ENCODE measurements at regions not wholly inside any gene's neighbourhood (a gene's known extent, or its start where the extent isn't known, plus 50 kb on each side); places are given as distances from the start of the nearest gene placed in this dataset.

GRCh38 chr13:27374126-27374613, 50.2 kb upstream of the GTF3A start:
- ChIA-PET CTCF (ENCODE audit: low intra/inter-chr PET ratio, low total read pairs) (interaction anchor here (0.9 to 2.4 kb wide), 6 partner anchors 12 to 495 kb away, joined by 3 to 29 read pairs (median 5); no protein-coding TSS in a partner anchor), POLR2A (interaction anchor here (1.0 kb wide), 1 partner anchor 50 kb away, joined by 3 read pairs; the partner anchor contains the start of gene GTF3A)
- no TSS peak for BruUV-seq (replicated peaks)
- H3K36me3 ChIP-seq (replicated peaks in 1 of 2; ENCODE audit: control insufficient read depth in 1 of 2, insufficient read depth in 2 of 2, low read length in 2 of 2), result no peaks in the 10 kb centered on the region
- ATAC-seq (peak; percentile 28), FAIRE-seq (no peak), DNase-seq (ENCODE audit: low spot score) (no peak)
- no peak overlapping the region for H2AFZ ChIP-seq (ENCODE audit: low read length)
- H3K4me2 ChIP-seq (ENCODE audit: low read depth, low read length), result peak overlapping the region; percentile 57
- in situ Hi-C loops (cut with HindIII; ENCODE audit: extremely low pct_ligation_motif_present, low pct_unique_long_range_greater_than_20kb) (loop anchor here (10.0 kb wide), 1 partner anchor 341 kb away; no protein-coding TSS in a partner anchor), intact Hi-C loops (cut with micrococcal nuclease; ENCODE audit: unreplicated experiment) (loop anchor here (1.0 to 5.0 kb wide), 5 partner anchors 51 to 623 kb away; partner anchors contain the start of gene GTF3A)
- no peaks in the 10 kb centered on the region for H3K9me3 ChIP-seq (ENCODE audit: low read length)
- no peak for TF ChIP-seq GATA4 (IDR thresholded peaks at IDR 0.05; ENCODE audit: borderline replicate concordance, low read depth)
- no peak for TF ChIP-seq SPEN (CRISPR knock-in tag; IDR thresholded peaks at IDR 0.05; ENCODE audit: low read depth)
- TF ChIP-seq ZBTB3 (CRISPR knock-in tag; IDR thresholded peaks at IDR 0.05; ENCODE audit: borderline replicate concordance, low read depth), result no peak
- TF ChIP-seq, protein P1, sequence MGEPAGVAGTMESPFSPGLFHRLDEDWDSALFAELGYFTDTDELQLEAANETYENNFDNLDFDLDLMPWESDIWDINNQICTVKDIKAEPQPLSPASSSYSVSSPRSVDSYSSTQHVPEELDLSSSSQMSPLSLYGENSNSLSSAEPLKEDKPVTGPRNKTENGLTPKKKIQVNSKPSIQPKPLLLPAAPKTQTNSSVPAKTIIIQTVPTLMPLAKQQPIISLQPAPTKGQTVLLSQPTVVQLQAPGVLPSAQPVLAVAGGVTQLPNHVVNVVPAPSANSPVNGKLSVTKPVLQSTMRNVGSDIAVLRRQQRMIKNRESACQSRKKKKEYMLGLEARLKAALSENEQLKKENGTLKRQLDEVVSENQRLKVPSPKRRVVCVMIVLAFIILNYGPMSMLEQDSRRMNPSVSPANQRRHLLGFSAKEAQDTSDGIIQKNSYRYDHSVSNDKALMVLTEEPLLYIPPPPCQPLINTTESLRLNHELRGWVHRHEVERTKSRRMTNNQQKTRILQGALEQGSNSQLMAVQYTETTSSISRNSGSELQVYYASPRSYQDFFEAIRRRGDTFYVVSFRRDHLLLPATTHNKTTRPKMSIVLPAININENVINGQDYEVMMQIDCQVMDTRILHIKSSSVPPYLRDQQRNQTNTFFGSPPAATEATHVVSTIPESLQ (CRISPR knock-in tag; conservative IDR thresholded peaks at IDR 0.05), result no peak
- TF ChIP-seq ZBTB7B (CRISPR knock-in tag; IDR thresholded peaks at IDR 0.05), result no peak
- TF ChIP-seq ZNF329 (CRISPR knock-in tag; IDR thresholded peaks at IDR 0.05; ENCODE audit: low read depth), result no peak
- TF ChIP-seq KLF15 (CRISPR knock-in tag; IDR thresholded peaks at IDR 0.05; ENCODE audit: borderline replicate concordance), result no peak
- no peak for TF ChIP-seq MTF2 (CRISPR knock-in tag; IDR thresholded peaks at IDR 0.05; ENCODE audit: borderline replicate concordance)
- no peak for TF ChIP-seq ZNF83 (CRISPR knock-in tag; IDR thresholded peaks at IDR 0.05; ENCODE audit: borderline replicate concordance)
- TF ChIP-seq GFI1 (CRISPR knock-in tag; IDR thresholded peaks at IDR 0.05; ENCODE audit: borderline replicate concordance), result no peak
- H4K20me1 ChIP-seq (ENCODE audit: insufficient read depth, low read length), result no peaks in the 10 kb centered on the region
- 40% methylated on average over 4 of the region's 10 CpGs for WGBS (ENCODE audit: low lambda C conversion rate)
- no peak overlapping the region for H3K27ac ChIP-seq (ENCODE audit: extremely low read length, insufficient read depth, low read length)
- peaks cover 0 to 17% of the 10 kb centered on the region in 2 experiments; a peak in 4 of 5 replicates for H3K27me3 ChIP-seq (ENCODE audit: control insufficient read depth in 1 of 2, insufficient read depth in 2 of 2, low read length in 2 of 2)
- peaks cover 42% of the 10 kb centered on the region for H3K4me1 ChIP-seq (ENCODE audit: insufficient read depth, low read length)
- peak overlapping the region in 1 of 3 experiments; percentile 33; a peak in 1 of 6 replicates for H3K4me3 ChIP-seq (replicated peaks in 1 of 3; ENCODE audit: insufficient read depth in 1 of 3, low read depth in 2 of 3, low read length in 3 of 3)
- H3K79me2 ChIP-seq (ENCODE audit: insufficient read depth, low read length), result no peaks in the 10 kb centered on the region
- no peak overlapping the region for H3K9ac ChIP-seq (ENCODE audit: insufficient read depth, low read depth, low read length)

Small RNAs in the stretch of these regions (small RNA-seq; reads per million reads assigned to genes)
- gene RNU6-70P (ENCODE audit: insufficient read depth in 2 of 3, insufficient read length in 3 of 3, low read depth in 2 of 3, low replicate concordance in 1 of 3), result 0 reads per million in 3 experiments
